Dedifferentiated amniotic fluid mesenchymal stem cell (primary cell): ENCODE measurements at regions not wholly inside any gene's neighbourhood (a gene's known extent, or its start where the extent isn't known, plus 50 kb on each side); places are given as distances from the start of the nearest gene placed in this dataset.
"Not testable (repeated sequence)": the region's sequence is repeated elsewhere in the genome, so short reads cannot be mapped to it uniquely, and the experiment has no call there.

Experiments used
- DNase-seq: peaks from one replicate; pipeline ENCODE4 v3.0.0-alpha.2; 2016; ENCODE audit errors: extremely low spot score

GRCh38 chr6:134636186-134636799 is 313.6 kb downstream of the ALDH8A1 start:
- DNase-seq = no peak

GRCh38 chr6:134634966-134635365 is 314.9 kb downstream of the ALDH8A1 start:
- DNase-seq = no peak

GRCh38 chr6:134634466-134634865 is 315.4 kb downstream of the ALDH8A1 start:
- no peak for DNase-seq

GRCh38 chr6:134632982-134633940 is 315.3 kb upstream of the SGK1 start:
- DNase-seq = not testable (repeated sequence)

GRCh38 chr6:134632024-134632423 is 314.1 kb upstream of the SGK1 start:
- DNase-seq = no peak

- DNase-seq = no peak
Observed at GRCh38 chr6:134631398-134631924, 313.5 kb upstream of the SGK1 start.

GRCh38 chr6:134630508-134631121 is 312.7 kb upstream of the SGK1 start:
- DNase-seq = no peak

GRCh38 chr6:134628154-134628553 is 310.2 kb upstream of the SGK1 start:
- no peak for DNase-seq

GRCh38 chr6:134627707-134628106 is 309.8 kb upstream of the SGK1 start:
- no peak for DNase-seq

GRCh38 chr6:134626589-134626988 is 308.7 kb upstream of the SGK1 start:
- no peak for DNase-seq

GRCh38 chr6:134626086-134626485 is 308.2 kb upstream of the SGK1 start:
- DNase-seq = no peak

GRCh38 chr6:134624781-134625180 is 306.9 kb upstream of the SGK1 start:
- DNase-seq = no peak

- no peak for DNase-seq
Observed at GRCh38 chr6:134623401-134623800, 305.5 kb upstream of the SGK1 start.

GRCh38 chr6:134622382-134623173 is 304.7 kb upstream of the SGK1 start:
- DNase-seq = no peak

GRCh38 chr6:134621858-134622257 is 303.9 kb upstream of the SGK1 start:
- DNase-seq = no peak

- no peak for DNase-seq
Observed at GRCh38 chr6:134619789-134620188, 301.9 kb upstream of the SGK1 start.

GRCh38 chr6:134619077-134619476 is 301.2 kb upstream of the SGK1 start:
- DNase-seq = no peak

GRCh38 chr6:134614606-134615485 is 296.9 kb upstream of the SGK1 start:
- no peak for DNase-seq

- DNase-seq = not testable (repeated sequence)
Observed at GRCh38 chr6:134612128-134612527, 294.2 kb upstream of the SGK1 start.

GRCh38 chr6:134610411-134610810 is 292.5 kb upstream of the SGK1 start:
- DNase-seq = no peak
